SK-N-SH (cell line): ENCODE measurements at regions not wholly inside any gene's neighbourhood (a gene's known extent, or its start where the extent isn't known, plus 50 kb on each side); places are given as distances from the start of the nearest gene placed in this dataset.

Experiments used
- CTCF ChIA-PET: fragments of 300-600, 350-600 bp; formaldehyde crosslinking; extraction: SDS; loops from one replicate; lab custom pipeline; 2021; lab: Yijun Ruan, JAX
- POLR2A ChIA-PET: fragments of 350-600 bp; sonication (Branson Sonifier 250); formaldehyde crosslinking; extraction: SDS; loops from one replicate; lab custom pipeline; 2020; ENCODE audit warnings: antibody characterized with exemption, inconsistent platforms; lab: Yijun Ruan, JAX
- DNase-seq: peaks from one replicate; pipeline ENCODE4 v3.0.0; 2012
- H2AFZ ChIP-seq: fragments of 200-600 bp; sonication (generic); 2 replicates; pipeline ENCODE4 v1.8.1; 2016; ENCODE audit warnings: antibody characterized with exemption, mild to moderate bottlenecking, low read depth
- H3F3A ChIP-seq: fragments of 200-600 bp; sonication (generic); replicated peaks from 2 replicates; pipeline ENCODE3; 2016; ENCODE audit warnings: antibody characterized with exemption, mild to moderate bottlenecking; ENCODE audit not compliant: insufficient read depth
- H3K27ac ChIP-seq, 2 experiments: fragments of 200-500 bp in 1 of 2; fragments of 200-600 bp in 1 of 2; sonication (Bioruptor generic) in 1 of 2; sonication (generic), shearing (Covaris generic) in 1 of 2; 2 replicates each; pipeline versions ENCODE4 v1.5.1 to v1.6.1; 2014 to 2016; ENCODE audit warnings: low read depth in 2 of 2, inconsistent platforms in 1 of 2, low read length in 1 of 2, mild to moderate bottlenecking in 1 of 2, mixed read lengths in 1 of 2
- H3K27me3 ChIP-seq: fragments of 200-600 bp; sonication (generic), shearing (Covaris generic); 2 replicates; pipeline ENCODE4 v1.6.1; 2016; ENCODE audit warnings: mixed run types; ENCODE audit not compliant: insufficient read depth
- H3K36me3 ChIP-seq, 2 experiments: fragments of 200-500 bp in 1 of 2; fragments of 200-600 bp in 1 of 2; sonication (Bioruptor generic) in 1 of 2; sonication (generic) in 1 of 2; replicated peaks in 1 of 2; 2 replicates each; pipeline versions ENCODE3 to v1.5.1; 2014 to 2016; ENCODE audit warnings: low read length in 1 of 2, mild to moderate bottlenecking in 1 of 2; ENCODE audit not compliant: insufficient read depth in 2 of 2, control insufficient read depth in 1 of 2
- H3K4me1 ChIP-seq, 2 experiments: fragments of 200-500 bp in 1 of 2; fragments of 200-600 bp in 1 of 2; sonication (Bioruptor generic) in 1 of 2; sonication (generic), shearing (Covaris generic) in 1 of 2; 2 replicates each; pipeline versions ENCODE4 v1.5.1 to v1.6.1; 2014 to 2016; ENCODE audit warnings: low read depth in 1 of 2, low read length in 1 of 2, mixed run types in 1 of 2; ENCODE audit not compliant: insufficient read depth in 2 of 2, control insufficient read depth in 1 of 2
- H3K4me2 ChIP-seq: fragments of 200-600 bp; sonication (generic), shearing (Covaris generic); 2 replicates; pipeline ENCODE4 v1.6.1; 2017; ENCODE audit warnings: mixed run types
- H3K4me3 ChIP-seq, 2 experiments: fragments of 200-500 bp in 1 of 2; fragments of 200-600 bp in 1 of 2; sonication (Bioruptor generic) in 1 of 2; sonication (generic), shearing (Covaris generic) in 1 of 2; 2 replicates each; pipeline versions ENCODE4 v1.5.1 to v1.8.1; 2014 to 2016; ENCODE audit warnings: low read depth in 2 of 2, inconsistent platforms in 1 of 2, low read length in 1 of 2, mild to moderate bottlenecking in 1 of 2, mixed read lengths in 1 of 2, moderate library complexity in 1 of 2
- H3K79me2 ChIP-seq: fragments of 200-600 bp; sonication (generic); 2 replicates; pipeline ENCODE4 v1.8.1; 2017; ENCODE audit warnings: mild to moderate bottlenecking; ENCODE audit not compliant: insufficient read depth
- H3K9ac ChIP-seq: fragments of 200-600 bp; sonication (generic); 2 replicates; pipeline ENCODE4 v1.6.1; 2017; ENCODE audit warnings: mixed run types
- H3K9me2 ChIP-seq: fragments of 200-600 bp; sonication (generic); 2 replicates; pipeline ENCODE4 v1.6.1; 2017; ENCODE audit warnings: mixed run types
- H3K9me3 ChIP-seq: fragments of 200-600 bp; sonication (generic); 2 replicates; pipeline ENCODE4 v1.6.1; 2017; ENCODE audit warnings: mixed run types, mild to moderate bottlenecking, moderate library complexity
- H4K20me1 ChIP-seq: fragments of 200-600 bp; sonication (generic); 2 replicates; pipeline ENCODE4 v1.6.1; 2017; ENCODE audit warnings: mild to moderate bottlenecking, mixed run types; ENCODE audit not compliant: insufficient read depth
- CHD2 ChIP-seq: fragments of 150-350 bp; IDR thresholded peaks from 2 replicates; pipeline ENCODE4 v1.6.1; 2018; ENCODE audit warnings: low read length; ENCODE audit not compliant: partially characterized antibody
- ELF1 ChIP-seq: IDR thresholded peaks from 2 replicates; pipeline ENCODE4 v1.4.0; 2012
- FOXM1 ChIP-seq: IDR thresholded peaks from 2 replicates; pipeline ENCODE4 v1.4.0; 2012; ENCODE audit warnings: low read depth, mild to moderate bottlenecking
- GABPA ChIP-seq: IDR thresholded peaks from 2 replicates; pipeline ENCODE4 v1.4.0; 2012; ENCODE audit warnings: low read depth, mild to moderate bottlenecking
- GATA2 ChIP-seq: sonication (generic); formaldehyde crosslinking; IDR thresholded peaks from 2 replicates; pipeline ENCODE4 v1.5.0; 2020; ENCODE audit warnings: mild to moderate bottlenecking, missing genetic modification reagents
- MEF2A ChIP-seq: IDR thresholded peaks from 2 replicates; pipeline ENCODE4 v1.4.0; 2012; ENCODE audit warnings: low read depth, borderline replicate concordance
- MXI1 ChIP-seq: IDR thresholded peaks from 2 replicates; pipeline ENCODE4 v1.6.1; 2012; ENCODE audit warnings: mild to moderate bottlenecking, low read depth, low read length, improper control_type of control experiment
- NRF1 ChIP-seq: IDR thresholded peaks from 2 replicates; pipeline ENCODE4 v1.6.1; 2012; ENCODE audit warnings: low read depth, mild to moderate bottlenecking, low read length
- RXRA ChIP-seq: IDR thresholded peaks from 2 replicates; pipeline ENCODE4 v1.4.0; 2012; ENCODE audit warnings: low read depth, mild to moderate bottlenecking, borderline replicate concordance
- SIN3A ChIP-seq: IDR thresholded peaks from 2 replicates; pipeline ENCODE4 v1.6.1; 2012; ENCODE audit warnings: low read depth, mild to moderate bottlenecking, low read length, moderate library complexity, borderline replicate concordance
- USF1 ChIP-seq: IDR thresholded peaks from 2 replicates; pipeline ENCODE4 v1.4.0; 2012; ENCODE audit warnings: low read depth, borderline replicate concordance
- YY1 ChIP-seq: IDR thresholded peaks from 2 replicates; pipeline ENCODE4 v1.4.0; 2012; ENCODE audit warnings: low read depth, mild to moderate bottlenecking
- WGBS: methylation state at CpG from one replicate; pipeline ENCODE4 v1.1.6; 2017; ENCODE audit warnings: low lambda C conversion rate; 5-methylcytosine and 5-hydroxymethylcytosine counted together
- TF ChIP-seq, protein P1 (sequence below): fragments of 150-350 bp; IDR thresholded peaks from 2 replicates; pipeline ENCODE4 v1.6.1; 2017; ENCODE audit warnings: antibody characterized with exemption, low read length, low read depth, borderline replicate concordance
- TF ChIP-seq, protein P2 (sequence below): IDR thresholded peaks from 2 replicates; pipeline ENCODE4 v1.4.0; 2012; ENCODE audit warnings: low read depth
- TF ChIP-seq, protein P3 (sequence below): IDR thresholded peaks from 2 replicates; pipeline ENCODE4 v1.6.1; 2012; ENCODE audit warnings: mild to moderate bottlenecking, low read depth, low read length, moderate library complexity

DNA sequence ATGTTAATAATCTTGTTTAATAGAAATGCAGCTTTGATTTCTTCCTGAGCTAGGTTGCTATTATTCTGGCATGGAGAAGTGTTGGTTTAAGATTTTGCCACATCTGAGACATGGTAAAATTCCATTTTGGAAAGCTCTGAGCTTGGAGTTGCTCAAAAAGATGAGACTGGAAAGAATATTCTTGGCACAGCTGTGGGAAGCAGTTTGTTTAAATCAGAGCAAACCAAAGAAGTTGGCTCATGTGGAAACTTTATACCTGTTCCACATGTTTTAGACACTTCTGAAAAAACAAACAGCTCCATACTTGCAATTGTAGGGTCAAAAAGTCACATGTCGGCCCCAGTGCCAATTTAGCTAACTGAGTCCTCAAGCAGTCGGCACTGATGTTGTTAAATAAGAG is 116.6 kb downstream of the SLC4A3 start:
- Histone ChIP-seq H3K36me3 (no peaks in the 10 kb centered on the region), H3K4me3 (no peak overlapping the region), H3K79me2 (no peaks in the 10 kb centered on the region), H3K27ac (no peak overlapping the region), H3K4me1 (no peaks in the 10 kb centered on the region), H3K9ac (no peak overlapping the region), H3K9me2 (no peaks in the 10 kb centered on the region), H2AFZ (no peak overlapping the region), H3F3A (no peaks in the 10 kb centered on the region), H4K20me1 (no peaks in the 10 kb centered on the region), H3K27me3 (peaks cover 18% of the 10 kb centered on the region; the same call in 1 of the 2 replicates), H3K4me2 (no peak overlapping the region), H3K9me3 (no peaks in the 10 kb centered on the region)
- ChIA-PET POLR2A (no interaction called here), CTCF (interaction anchor here (0.8 to 4.0 kb wide), 3 partner anchors 8 to 1829 kb away, joined by 3 to 20 read pairs (median 13); partner anchors contain the start of gene EPHA4)
- no peak for DNase-seq
- TF ChIP-seq CHD2: no peak
- no peak for TF ChIP-seq GABPA
- no peak for TF ChIP-seq FOXM1
- TF ChIP-seq, protein P1, sequence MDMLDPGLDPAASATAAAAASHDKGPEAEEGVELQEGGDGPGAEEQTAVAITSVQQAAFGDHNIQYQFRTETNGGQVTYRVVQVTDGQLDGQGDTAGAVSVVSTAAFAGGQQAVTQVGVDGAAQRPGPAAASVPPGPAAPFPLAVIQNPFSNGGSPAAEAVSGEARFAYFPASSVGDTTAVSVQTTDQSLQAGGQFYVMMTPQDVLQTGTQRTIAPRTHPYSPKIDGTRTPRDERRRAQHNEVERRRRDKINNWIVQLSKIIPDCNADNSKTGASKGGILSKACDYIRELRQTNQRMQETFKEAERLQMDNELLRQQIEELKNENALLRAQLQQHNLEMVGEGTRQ: no peak
- TF ChIP-seq, protein P2, sequence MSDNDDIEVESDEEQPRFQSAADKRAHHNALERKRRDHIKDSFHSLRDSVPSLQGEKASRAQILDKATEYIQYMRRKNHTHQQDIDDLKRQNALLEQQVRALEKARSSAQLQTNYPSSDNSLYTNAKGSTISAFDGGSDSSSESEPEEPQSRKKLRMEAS: no peak
- TF ChIP-seq RXRA: no peak
- TF ChIP-seq USF1: no peak
- TF ChIP-seq NRF1: no peak
- TF ChIP-seq, protein P3, sequence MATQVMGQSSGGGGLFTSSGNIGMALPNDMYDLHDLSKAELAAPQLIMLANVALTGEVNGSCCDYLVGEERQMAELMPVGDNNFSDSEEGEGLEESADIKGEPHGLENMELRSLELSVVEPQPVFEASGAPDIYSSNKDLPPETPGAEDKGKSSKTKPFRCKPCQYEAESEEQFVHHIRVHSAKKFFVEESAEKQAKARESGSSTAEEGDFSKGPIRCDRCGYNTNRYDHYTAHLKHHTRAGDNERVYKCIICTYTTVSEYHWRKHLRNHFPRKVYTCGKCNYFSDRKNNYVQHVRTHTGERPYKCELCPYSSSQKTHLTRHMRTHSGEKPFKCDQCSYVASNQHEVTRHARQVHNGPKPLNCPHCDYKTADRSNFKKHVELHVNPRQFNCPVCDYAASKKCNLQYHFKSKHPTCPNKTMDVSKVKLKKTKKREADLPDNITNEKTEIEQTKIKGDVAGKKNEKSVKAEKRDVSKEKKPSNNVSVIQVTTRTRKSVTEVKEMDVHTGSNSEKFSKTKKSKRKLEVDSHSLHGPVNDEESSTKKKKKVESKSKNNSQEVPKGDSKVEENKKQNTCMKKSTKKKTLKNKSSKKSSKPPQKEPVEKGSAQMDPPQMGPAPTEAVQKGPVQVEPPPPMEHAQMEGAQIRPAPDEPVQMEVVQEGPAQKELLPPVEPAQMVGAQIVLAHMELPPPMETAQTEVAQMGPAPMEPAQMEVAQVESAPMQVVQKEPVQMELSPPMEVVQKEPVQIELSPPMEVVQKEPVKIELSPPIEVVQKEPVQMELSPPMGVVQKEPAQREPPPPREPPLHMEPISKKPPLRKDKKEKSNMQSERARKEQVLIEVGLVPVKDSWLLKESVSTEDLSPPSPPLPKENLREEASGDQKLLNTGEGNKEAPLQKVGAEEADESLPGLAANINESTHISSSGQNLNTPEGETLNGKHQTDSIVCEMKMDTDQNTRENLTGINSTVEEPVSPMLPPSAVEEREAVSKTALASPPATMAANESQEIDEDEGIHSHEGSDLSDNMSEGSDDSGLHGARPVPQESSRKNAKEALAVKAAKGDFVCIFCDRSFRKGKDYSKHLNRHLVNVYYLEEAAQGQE: no peak
- TF ChIP-seq MXI1: no peak
- TF ChIP-seq MEF2A: no peak
- TF ChIP-seq ELF1: no peak
- no peak for TF ChIP-seq SIN3A
- TF ChIP-seq GATA2 (CRISPR knock-in tag): no peak
- TF ChIP-seq YY1: no peak
- WGBS: 3% methylated on average over 2 of the region's 2 CpGs
